ENCODE measurements at regions not wholly inside any gene's neighbourhood (a gene's known extent, or its start where the extent isn't known, plus 50 kb on each side); places are given as distances from the start of the nearest gene placed in this dataset.

- TF ChIP-seq CTCF (IDR thresholded peaks at IDR 0.05; ENCODE audit: insufficient read depth, low read length): no peak
- DNase-seq (ENCODE audit: low read depth): no peak
- no peak overlapping the region for H3K4me3 ChIP-seq (ENCODE audit: low read depth, low read length)
Measured at GRCh38 chr1:229751610-229752009, 125.6 kb downstream of the URB2 start.

- TF ChIP-seq CTCF (IDR thresholded peaks at IDR 0.05; ENCODE audit: insufficient read depth, low read length): no peak
- no peak overlapping the region for H3K4me3 ChIP-seq (ENCODE audit: low read depth, low read length)
Measured at GRCh38 chr1:229752679-229753078, 126.6 kb downstream of the URB2 start.

GRCh38 chr1:229753764-229754551 is 127.9 kb downstream of the URB2 start:
- no peak for DNase-seq (ENCODE audit: low read depth)
- no peak for TF ChIP-seq CTCF (IDR thresholded peaks at IDR 0.05; ENCODE audit: insufficient read depth, low read length)
- H3K4me3 ChIP-seq (ENCODE audit: low read depth, low read length): no peak overlapping the region

More at GRCh38 chr1:229752679-229753078, 126.6 kb downstream of the URB2 start:
- no peak for DNase-seq (ENCODE audit: low read depth)

- no peak for TF ChIP-seq CTCF (IDR thresholded peaks at IDR 0.05; ENCODE audit: insufficient read depth, low read length)
- no peak overlapping the region for H3K4me3 ChIP-seq (ENCODE audit: low read depth, low read length)
- peak; percentile 31 for DNase-seq (ENCODE audit: low read depth)
Measured at GRCh38 chr1:229756666-229757065, 130.6 kb downstream of the URB2 start.

- DNase-seq (ENCODE audit: low read depth): no peak
- no peak overlapping the region for H3K4me3 ChIP-seq (ENCODE audit: low read depth, low read length)
- TF ChIP-seq CTCF (IDR thresholded peaks at IDR 0.05; ENCODE audit: insufficient read depth, low read length): no peak
Measured at GRCh38 chr1:229757226-229757625, 131.2 kb downstream of the URB2 start.

- H3K4me3 ChIP-seq (ENCODE audit: low read depth, low read length): no peak overlapping the region
- peak; percentile 13 for DNase-seq (ENCODE audit: low read depth)
- no peak for TF ChIP-seq CTCF (IDR thresholded peaks at IDR 0.05; ENCODE audit: insufficient read depth, low read length)
Measured at GRCh38 chr1:229758101-229759036, 132.3 kb downstream of the URB2 start.
